ENCODE measurements at regions not wholly inside any gene's neighbourhood (a gene's known extent, or its start where the extent isn't known, plus 50 kb on each side); places are given as distances from the start of the nearest gene placed in this dataset.

DNA sequence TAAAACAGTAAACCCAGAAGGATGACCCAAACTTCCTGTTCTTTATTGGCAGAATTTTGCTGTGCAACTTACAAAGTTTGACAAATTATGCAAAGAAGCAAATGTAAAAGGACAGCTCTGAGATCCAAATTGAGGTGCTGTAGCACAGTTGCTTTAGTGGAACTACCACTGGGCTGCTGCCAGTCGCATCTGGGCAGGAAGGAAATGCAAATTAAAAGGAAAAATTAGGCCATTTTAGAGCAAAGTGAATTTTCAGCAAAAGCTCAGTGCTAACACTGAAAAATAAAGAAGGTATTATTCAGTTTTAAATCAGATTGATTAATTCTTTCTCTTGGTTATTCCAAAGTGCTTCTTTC, 104.5 kb downstream of the ZMAT3 start:
- H3K4me3 ChIP-seq (ENCODE audit: control insufficient read depth, low read depth, low read length) = no peak overlapping the region
- TF ChIP-seq CTCF (IDR thresholded peaks at IDR 0.05; ENCODE audit: control insufficient read depth, insufficient read depth, low read depth, low read length, missing control alignments) = no peak
- DNase-seq (ENCODE audit: low read depth) = no peak

GRCh38 chr3:178966299-178967176, 105.1 kb downstream of the ZMAT3 start:
- H3K4me3 ChIP-seq (ENCODE audit: control insufficient read depth, low read depth, low read length) = no peak overlapping the region
- DNase-seq (ENCODE audit: low read depth) = no peak

GRCh38 chr3:178964551-178964950, 107.1 kb downstream of the ZMAT3 start:
- no peak for TF ChIP-seq CTCF (IDR thresholded peaks at IDR 0.05; ENCODE audit: control insufficient read depth, insufficient read depth, low read depth, low read length, missing control alignments)
- no peak overlapping the region for H3K4me3 ChIP-seq (ENCODE audit: control insufficient read depth, low read depth, low read length)
- no peak for DNase-seq (ENCODE audit: low read depth)

More at GRCh38 chr3:178966299-178967176, 105.1 kb downstream of the ZMAT3 start:
- TF ChIP-seq CTCF (IDR thresholded peaks at IDR 0.05; ENCODE audit: control insufficient read depth, insufficient read depth, low read depth, low read length, missing control alignments) = peak; percentile 46

DNA sequence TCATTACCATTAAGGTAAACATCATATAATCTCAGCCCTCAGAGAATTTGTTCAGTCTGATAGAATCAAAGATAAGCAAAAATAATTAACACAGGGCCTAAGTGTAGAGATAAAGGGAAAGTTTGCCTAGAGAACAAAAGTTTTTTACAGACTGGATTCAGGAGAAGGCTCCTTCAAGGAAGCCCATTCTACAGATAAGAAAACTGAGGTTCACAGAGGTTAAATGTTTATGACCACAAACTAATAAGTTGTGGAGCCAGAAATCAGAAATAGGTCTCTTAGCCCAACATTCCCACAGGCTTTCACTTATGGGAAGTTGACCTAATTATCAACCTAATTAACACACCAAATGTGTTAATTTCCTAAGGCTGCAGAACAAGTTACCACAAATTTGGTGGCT, 110.7 kb downstream of the ZMAT3 start:
- TF ChIP-seq CTCF (IDR thresholded peaks at IDR 0.05; ENCODE audit: control insufficient read depth, insufficient read depth, low read depth, low read length, missing control alignments) = no peak
- DNase-seq (ENCODE audit: low read depth) = no peak
- no peak overlapping the region for H3K4me3 ChIP-seq (ENCODE audit: control insufficient read depth, low read depth, low read length)

GRCh38 chr3:178960181-178960580, 111.4 kb downstream of the ZMAT3 start:
- DNase-seq (ENCODE audit: low read depth) = no peak
- TF ChIP-seq CTCF (IDR thresholded peaks at IDR 0.05; ENCODE audit: control insufficient read depth, insufficient read depth, low read depth, low read length, missing control alignments) = no peak
- H3K4me3 ChIP-seq (ENCODE audit: control insufficient read depth, low read depth, low read length) = no peak overlapping the region

GRCh38 chr3:178950676-178951075, 120.9 kb downstream of the ZMAT3 start:
- no peak overlapping the region for H3K4me3 ChIP-seq (ENCODE audit: control insufficient read depth, low read depth, low read length)
- no peak for DNase-seq (ENCODE audit: low read depth)
- no peak for TF ChIP-seq CTCF (IDR thresholded peaks at IDR 0.05; ENCODE audit: control insufficient read depth, insufficient read depth, low read depth, low read length, missing control alignments)
